B cell (primary cell): ENCODE measurements at regions not wholly inside any gene's neighbourhood (a gene's known extent, or its start where the extent isn't known, plus 50 kb on each side); places are given as distances from the start of the nearest gene placed in this dataset.

Experiments
- ATAC-seq: fragments of 200-7000 bp; cut with Tn5 transposase; one replicate; pipeline ENCODE4 v1.10.0; 2021; ENCODE audit warnings: low read depth, mild to moderate bottlenecking, moderate number of reproducible peaks, moderate library complexity
- CTCF ChIA-PET: fragments of 350-600 bp; sonication (Branson Sonifier 250); formaldehyde crosslinking; loops from one replicate; lab custom pipeline; 2021; ENCODE audit warnings: antibody characterized with exemption, inconsistent platforms; lab: Charles Lee
- POLR2A ChIA-PET: fragments of 350-600 bp; sonication (Branson Sonifier 250); formaldehyde crosslinking; loops from one replicate; lab custom pipeline; 2021; ENCODE audit warnings: antibody characterized with exemption; lab: Charles Lee
- DNase-seq: peaks from one replicate; pipeline ENCODE4 v3.0.0; 2013
- H2AFZ ChIP-seq: 2 replicates; pipeline ENCODE4 v1.6.1; 2012; ENCODE audit warnings: mild to moderate bottlenecking, low read depth, low read length; ENCODE audit not compliant: insufficient read depth, poor library complexity, severe bottlenecking
- H3K27ac ChIP-seq, 2 donors: 1 replicate in 1 of 2; 2 replicates in 1 of 2; pipeline ENCODE4 v1.5.1; 2012 to 2013; ENCODE audit warnings: low read length in 2 of 2, mild to moderate bottlenecking in 2 of 2, moderate library complexity in 1 of 2
- H3K27me3 ChIP-seq, 4 experiments: fragments of 200-600 bp in 1 of 4; sonication (generic) in 1 of 4; replicated peaks in 1 of 4; 1 replicate in 2 of 4; 2 replicates in 2 of 4; pipeline versions ENCODE4 v1.6.1 to v1.7.0; 2013 to 2016; ENCODE audit warnings: low read length in 3 of 4, mild to moderate bottlenecking in 2 of 4, mixed read lengths in 1 of 4, moderate library complexity in 1 of 4; ENCODE audit not compliant: insufficient read depth in 4 of 4, control insufficient read depth in 3 of 4; ENCODE audit errors: control extremely low read depth in 1 of 4
- H3K36me3 ChIP-seq, 2 experiments: replicated peaks in 1 of 2; 1 replicate in 1 of 2; 2 replicates in 1 of 2; pipeline versions ENCODE4 v1.6.1 to v1.7.1; 2013; ENCODE audit warnings: low read length in 1 of 2; ENCODE audit not compliant: insufficient read depth in 2 of 2, control insufficient read depth in 1 of 2; ENCODE audit errors: control extremely low read depth in 1 of 2, extremely low read depth in 1 of 2
- H3K4me1 ChIP-seq, 2 donors: fragments of 200-600 bp in 1 of 2; sonication (generic) in 1 of 2; 1 replicate in 1 of 2; 2 replicates in 1 of 2; pipeline versions ENCODE4 v1.5.1 to v1.6.1; 2013 to 2017; ENCODE audit warnings: low read length in 2 of 2; ENCODE audit not compliant: control insufficient read depth in 2 of 2, insufficient read depth in 2 of 2
- H3K4me2 ChIP-seq: replicated peaks from 2 replicates; pipeline ENCODE3; 2012; ENCODE audit warnings: mild to moderate bottlenecking, low read depth, low read length; ENCODE audit not compliant: poor library complexity, severe bottlenecking
- H3K4me3 ChIP-seq, 5 experiments: fragments of 200-600 bp in 1 of 5; sonication (generic) in 1 of 5; 1 replicate in 3 of 5; 2 replicates in 2 of 5; pipeline versions ENCODE4 v1.5.1 to v1.7.0; 2011 to 2016; ENCODE audit warnings: low read length in 4 of 5, mild to moderate bottlenecking in 4 of 5, low read depth in 2 of 5, control low read depth in 1 of 5, moderate library complexity in 1 of 5; ENCODE audit not compliant: insufficient read depth in 1 of 5; ENCODE audit errors: control extremely low read depth in 1 of 5, extremely low read depth in 1 of 5
- H3K79me2 ChIP-seq: fragments of 200-600 bp; sonication (generic); one replicate; pipeline ENCODE4 v1.6.0; 2016; ENCODE audit warnings: low read length; ENCODE audit not compliant: control insufficient read depth, insufficient read depth
- H3K9ac ChIP-seq: fragments of 200-600 bp; sonication (generic); 2 replicates; pipeline ENCODE4 v1.6.1; 2017; ENCODE audit warnings: mild to moderate bottlenecking, low read length, moderate library complexity
- H3K9me3 ChIP-seq, 3 donors: one replicate each; pipeline versions ENCODE4 v1.6.1 to v1.7.1; 2013; ENCODE audit warnings: low read length in 2 of 3; ENCODE audit not compliant: control insufficient read depth in 2 of 3, insufficient read depth in 1 of 3; ENCODE audit errors: control extremely low read depth in 1 of 3
- H4K20me1 ChIP-seq: 2 replicates; pipeline ENCODE4 v1.6.0; 2012; ENCODE audit warnings: mild to moderate bottlenecking, low read length; ENCODE audit not compliant: insufficient read depth, control insufficient read depth, poor library complexity, severe bottlenecking
- H3K27ac Mint-ChIP-seq: one replicate; pipeline ENCODE4 v1.8.0; 2021; ENCODE audit warnings: mixed read lengths
- H3K27me3 Mint-ChIP-seq: one replicate; pipeline ENCODE4 v1.8.0; 2021; ENCODE audit warnings: mixed read lengths
- H3K4me1 Mint-ChIP-seq: one replicate; pipeline ENCODE4 v1.8.0; 2021; ENCODE audit warnings: mixed read lengths
- H3K4me3 Mint-ChIP-seq: one replicate; pipeline ENCODE4 v1.8.0; 2021; ENCODE audit warnings: mixed read lengths
- H3K9me3 Mint-ChIP-seq: one replicate; pipeline ENCODE4 v1.8.0; 2022; ENCODE audit warnings: mixed read lengths; ENCODE audit not compliant: insufficient read depth
- CTCF ChIP-seq: fragments of 200-600 bp; IDR thresholded peaks from one replicate; pipeline ENCODE4 v1.8.0; 2022; ENCODE audit warnings: antibody characterized with exemption, mild to moderate bottlenecking
- EZH2 ChIP-seq: IDR thresholded peaks from 2 replicates; pipeline ENCODE4 v1.6.1; 2012; ENCODE audit warnings: borderline replicate concordance, low read depth, mild to moderate bottlenecking, moderate library complexity, low read length; ENCODE audit not compliant: insufficient read depth, poor library complexity, severe bottlenecking
- WGBS: methylation state at CpG from one replicate; pipeline ENCODE4 v1.1.5; 2013; ENCODE audit warnings: missing lambda C conversion rate; ENCODE audit not compliant: insufficient coverage; 5-methylcytosine and 5-hydroxymethylcytosine counted together
- intact Hi-C: fragments of 100-400 bp; cut with micrococcal nuclease; formaldehyde crosslinking; loops from one replicate; pipeline ENCODE4 v1.10.0; 2022

DNA sequence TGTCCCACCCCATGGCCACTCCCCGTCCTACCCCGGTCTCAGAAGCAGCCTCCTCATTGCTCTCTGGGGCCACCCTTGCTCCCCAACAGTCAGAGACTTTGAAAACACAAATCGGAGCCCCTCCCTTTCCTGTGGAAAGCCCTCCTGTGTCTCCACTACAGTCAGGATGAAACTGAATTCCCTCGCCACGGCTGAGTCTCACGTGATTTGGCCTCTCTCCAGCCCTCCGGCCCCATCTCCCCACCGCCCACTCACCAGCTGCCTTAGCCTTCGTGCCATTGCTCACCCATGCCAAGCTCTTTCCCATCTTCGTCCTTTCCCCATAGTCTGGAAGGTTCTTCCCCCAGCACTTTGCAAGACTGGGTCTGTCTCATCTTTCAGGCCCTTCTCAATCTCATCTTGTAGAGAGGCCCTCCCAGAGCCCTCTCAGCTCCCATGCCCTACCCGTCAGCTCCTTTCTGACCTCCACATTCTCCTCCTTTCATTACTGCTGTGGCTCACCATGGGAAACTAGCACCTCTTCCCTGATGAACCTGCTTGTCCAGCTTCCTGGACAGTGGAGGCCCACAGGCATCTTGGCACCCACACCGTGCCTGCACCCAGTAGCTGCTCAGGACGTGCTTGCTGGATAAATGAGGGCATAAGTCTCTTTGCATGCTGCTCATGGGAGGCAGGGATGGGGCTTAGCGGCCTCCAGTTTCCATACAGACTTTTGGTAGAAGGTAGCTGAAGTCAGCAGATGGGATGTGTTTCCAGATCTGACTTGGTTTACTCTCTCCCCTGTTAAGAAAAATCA, 126.4 kb upstream of the COL5A1 start:
- H3K4me1 ChIP-seq: no peaks in the 10 kb centered on the region
- no peaks in the 10 kb centered on the region for H3K79me2 ChIP-seq
- no peaks in the 10 kb centered on the region for H4K20me1 ChIP-seq
- H3K27me3 Mint-ChIP-seq: peaks cover 17% of the 10 kb centered on the region
- H3K9me3 Mint-ChIP-seq: no peaks in the 10 kb centered on the region
- H3K4me3 Mint-ChIP-seq: no peak overlapping the region
- no peak overlapping the region for H3K4me3 ChIP-seq
- ChIA-PET POLR2A (no interaction called here), CTCF (interaction anchor here (1.3 kb wide), 1 partner anchor 14 kb away, joined by 3 read pairs; no protein-coding TSS in a partner anchor)
- TF ChIP-seq EZH2: no peak
- TF ChIP-seq CTCF: no peak
- H3K4me2 ChIP-seq: no peak overlapping the region
- ATAC-seq (no peak), DNase-seq (no peak)
- H3K27ac ChIP-seq: no peak overlapping the region
- no peaks in the 10 kb centered on the region for H3K27me3 ChIP-seq
- intact Hi-C loops: no loop called here
- WGBS: 73% methylated on average over 14 of the region's 14 CpGs
- no peak overlapping the region for H3K9ac ChIP-seq
- H3K9me3 ChIP-seq: peaks cover 0 to 8% (median 0%) of the 10 kb centered on the region in 3 donors
- no peak overlapping the region for H2AFZ ChIP-seq
- no peaks in the 10 kb centered on the region for H3K4me1 Mint-ChIP-seq
- H3K27ac Mint-ChIP-seq: no peak overlapping the region
- no peaks in the 10 kb centered on the region for H3K36me3 ChIP-seq

DNA sequence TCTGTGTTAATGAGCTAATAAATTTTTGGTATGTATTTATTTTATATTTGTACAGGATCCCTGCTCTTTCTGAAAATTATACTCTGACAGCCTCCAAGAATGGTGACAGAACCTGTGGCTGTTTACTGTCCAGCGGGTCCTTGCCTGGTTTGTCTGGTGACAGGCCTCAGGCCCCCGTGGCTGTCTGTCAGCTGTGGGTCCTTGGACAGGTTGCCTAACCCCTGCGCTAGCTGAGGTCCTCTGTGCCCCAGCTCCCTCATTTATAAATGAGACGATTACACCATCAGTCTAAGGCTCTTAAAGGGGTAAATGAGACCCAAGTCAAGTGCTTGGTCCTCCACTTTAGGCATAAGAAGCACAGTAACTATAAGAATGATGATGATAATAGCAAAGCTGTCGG, 125.1 kb upstream of the COL5A1 start:
- Histone ChIP-seq H3K9me3 (peaks cover 0 to 15% (median 0%) of the 10 kb centered on the region in 3 donors), H3K4me2 (no peak overlapping the region), H3K36me3 (no peaks in the 10 kb centered on the region), H2AFZ (no peak overlapping the region), H3K79me2 (no peaks in the 10 kb centered on the region), H3K4me1 (no peaks in the 10 kb centered on the region), H3K27me3 (no peaks in the 10 kb centered on the region), H3K4me3 (no peak overlapping the region), H4K20me1 (no peaks in the 10 kb centered on the region), H3K9ac (no peak overlapping the region), H3K27ac (no peak overlapping the region)
- Mint-ChIP-seq H3K9me3 (no peaks in the 10 kb centered on the region), H3K4me3 (no peak overlapping the region), H3K27me3 (peaks cover 16% of the 10 kb centered on the region), H3K27ac (no peak overlapping the region), H3K4me1 (no peaks in the 10 kb centered on the region)
- POLR2A ChIA-PET: no interaction called here
- CTCF ChIA-PET: no interaction called here
- ATAC-seq: no peak
- TF ChIP-seq CTCF (no peak), EZH2 (no peak)
- 89% methylated on average over 4 of the region's 5 CpGs for WGBS
- intact Hi-C loops: no loop called here
- DNase-seq: no peak
